Prostate gland (tissue), 2 donors: ENCODE measurements at regions not wholly inside any gene's neighbourhood (a gene's known extent, or its start where the extent isn't known, plus 50 kb on each side); places are given as distances from the start of the nearest gene placed in this dataset.

Experiments
- DNase-seq: peaks from one replicate; pipeline ENCODE4 v3.0.0-alpha.2; 2019; ENCODE audit warnings: low spot score
- H3K27ac ChIP-seq, 2 donors: fragments of 200-600 bp; sonication (generic); 2 replicates each; pipeline ENCODE4 v1.5.1; 2017 to 2019
- H3K27me3 ChIP-seq: fragments of 200-600 bp; sonication (generic); replicated peaks from 2 replicates; pipeline ENCODE4 v1.5.1; 2019; ENCODE audit not compliant: insufficient read depth
- H3K36me3 ChIP-seq, 2 donors: fragments of 200-600 bp; sonication (generic); 1 replicate in 1 of 2; 2 replicates in 1 of 2; pipeline versions ENCODE4 v1.5.1 to v1.8.1; 2017 to 2019
- H3K4me1 ChIP-seq: fragments of 200-600 bp; sonication (generic); replicated peaks from 2 replicates; pipeline ENCODE4 v1.5.1; 2019
- H3K4me3 ChIP-seq, 2 donors: fragments of 200-600 bp; sonication (generic); 2 replicates each; pipeline ENCODE4 v1.5.1; 2017 to 2019
- H3K9me3 ChIP-seq: fragments of 200-600 bp; sonication (generic); 2 replicates; pipeline ENCODE4 v1.5.1; 2017
- POLR2A ChIP-seq: fragments of 450-650 bp; IDR thresholded peaks from one replicate; pipeline ENCODE4 v1.6.1; 2016; ENCODE audit warnings: antibody characterized with exemption, mild to moderate bottlenecking
- POLR2AphosphoS5 ChIP-seq: sonication (generic); formaldehyde crosslinking; IDR thresholded peaks from one replicate; pipeline ENCODE4 v1.6.1; 2017; ENCODE audit warnings: antibody characterized with exemption
- WGBS: methylation state at CpG from one replicate; pipeline ENCODE4 v1.1.5; 2018; 5-methylcytosine and 5-hydroxymethylcytosine counted together
- intact Hi-C: fragments of 100-400 bp; cut with DNase I; formaldehyde crosslinking; loops from one replicate; pipeline ENCODE4 v1.14.2; 2022
- TF ChIP-seq, protein P1 (sequence below), 4 experiments: fragments of 200-600 bp in 2 of 4; fragments of 450-650 bp in 2 of 4; sonication (generic) in 2 of 4; IDR thresholded peaks; 1 replicate in 3 of 4; 2 replicates in 1 of 4; pipeline ENCODE4 v1.5.1; 2016 to 2019; ENCODE audit warnings: antibody characterized with exemption in 4 of 4, mild to moderate bottlenecking in 2 of 4, moderate library complexity in 2 of 4

DNA sequence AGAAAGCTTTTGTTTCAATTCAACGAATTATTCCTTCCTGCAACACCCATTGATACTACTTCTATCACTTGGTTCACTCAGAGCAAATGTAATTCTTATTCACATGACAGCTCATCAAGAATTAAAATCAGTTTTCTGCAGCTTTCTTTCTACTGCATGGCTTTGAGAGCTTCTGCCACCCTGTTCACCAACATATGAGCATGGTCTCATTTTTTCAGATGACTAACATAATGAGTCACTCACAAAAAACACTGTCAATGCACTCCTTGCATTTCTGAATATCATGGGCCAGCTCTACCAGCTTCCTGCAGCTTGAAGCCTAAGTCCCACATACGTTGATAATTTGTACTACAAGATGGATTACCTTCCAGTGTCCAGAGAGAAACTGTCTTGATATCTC is 342.9 kb downstream of the LRATD1 start:
- no peak for DNase-seq
- TF ChIP-seq POLR2AphosphoS5: no peak
- TF ChIP-seq, protein P1, sequence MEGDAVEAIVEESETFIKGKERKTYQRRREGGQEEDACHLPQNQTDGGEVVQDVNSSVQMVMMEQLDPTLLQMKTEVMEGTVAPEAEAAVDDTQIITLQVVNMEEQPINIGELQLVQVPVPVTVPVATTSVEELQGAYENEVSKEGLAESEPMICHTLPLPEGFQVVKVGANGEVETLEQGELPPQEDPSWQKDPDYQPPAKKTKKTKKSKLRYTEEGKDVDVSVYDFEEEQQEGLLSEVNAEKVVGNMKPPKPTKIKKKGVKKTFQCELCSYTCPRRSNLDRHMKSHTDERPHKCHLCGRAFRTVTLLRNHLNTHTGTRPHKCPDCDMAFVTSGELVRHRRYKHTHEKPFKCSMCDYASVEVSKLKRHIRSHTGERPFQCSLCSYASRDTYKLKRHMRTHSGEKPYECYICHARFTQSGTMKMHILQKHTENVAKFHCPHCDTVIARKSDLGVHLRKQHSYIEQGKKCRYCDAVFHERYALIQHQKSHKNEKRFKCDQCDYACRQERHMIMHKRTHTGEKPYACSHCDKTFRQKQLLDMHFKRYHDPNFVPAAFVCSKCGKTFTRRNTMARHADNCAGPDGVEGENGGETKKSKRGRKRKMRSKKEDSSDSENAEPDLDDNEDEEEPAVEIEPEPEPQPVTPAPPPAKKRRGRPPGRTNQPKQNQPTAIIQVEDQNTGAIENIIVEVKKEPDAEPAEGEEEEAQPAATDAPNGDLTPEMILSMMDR (IDR thresholded peaks at IDR 0.05): no peak
- no peak for TF ChIP-seq POLR2A
- Histone ChIP-seq H3K4me1 (no peaks in the 10 kb centered on the region), H3K27ac (no peak overlapping the region), H3K4me3 (no peak overlapping the region), H3K27me3 (no peaks in the 10 kb centered on the region), H3K36me3 (no peaks in the 10 kb centered on the region), H3K9me3 (no peaks in the 10 kb centered on the region)
- WGBS: 75% methylated on average over 2 of the region's 2 CpGs
- intact Hi-C loops: no loop called here

- H3K4me3 ChIP-seq: no peak overlapping the region
- no peak for TF ChIP-seq POLR2AphosphoS5
- no peak for TF ChIP-seq POLR2A
- TF ChIP-seq, protein P1 (IDR thresholded peaks at IDR 0.05): no peak
- no peak overlapping the region for H3K27ac ChIP-seq
- H3K36me3 ChIP-seq: no peaks in the 10 kb centered on the region
- WGBS: 0% methylated on average over 1 of the region's 1 CpG
- intact Hi-C loops: no loop called here
- no peaks in the 10 kb centered on the region for H3K9me3 ChIP-seq
- DNase-seq: no peak
- no peaks in the 10 kb centered on the region for H3K4me1 ChIP-seq
- H3K27me3 ChIP-seq: no peaks in the 10 kb centered on the region
Observed at GRCh38 chr2:14977021-14977420, 344.5 kb downstream of the LRATD1 start.

DNA sequence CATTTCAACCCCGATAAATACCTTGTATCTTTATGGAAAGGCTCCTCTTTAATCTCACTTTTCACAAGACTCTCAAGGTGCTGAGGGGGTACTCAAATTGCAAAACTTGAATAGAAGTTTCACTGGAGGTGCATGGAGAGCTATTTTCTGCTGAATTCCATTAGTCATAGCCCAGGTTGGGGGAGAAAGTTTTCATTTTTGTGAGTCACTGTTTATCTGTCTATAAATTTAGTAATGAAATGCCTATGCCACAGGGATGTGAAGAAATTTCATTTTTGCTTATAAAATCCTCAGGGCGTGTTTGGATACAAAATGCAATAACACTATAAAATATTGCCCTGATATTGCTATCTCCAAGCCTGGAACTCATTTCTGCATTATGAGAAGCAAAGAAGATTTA is 346.3 kb downstream of the LRATD1 start:
- no peak overlapping the region for H3K27ac ChIP-seq
- 28% methylated on average over 2 of the region's 2 CpGs for WGBS
- intact Hi-C loops: no loop called here
- H3K4me3 ChIP-seq: no peak overlapping the region
- H3K36me3 ChIP-seq: no peaks in the 10 kb centered on the region
- no peaks in the 10 kb centered on the region for H3K27me3 ChIP-seq
- no peaks in the 10 kb centered on the region for H3K4me1 ChIP-seq
- TF ChIP-seq POLR2AphosphoS5: no peak
- no peak for DNase-seq
- H3K9me3 ChIP-seq: no peaks in the 10 kb centered on the region

GRCh38 chr2:14982790-14983189 is 350.3 kb downstream of the LRATD1 start:
- no peaks in the 10 kb centered on the region for H3K27me3 ChIP-seq
- H3K9me3 ChIP-seq: no peaks in the 10 kb centered on the region
- no peak overlapping the region for H3K4me3 ChIP-seq
- no peaks in the 10 kb centered on the region for H3K4me1 ChIP-seq
- 81% methylated on average over 4 of the region's 4 CpGs for WGBS
- no peak for DNase-seq
- no peaks in the 10 kb centered on the region for H3K36me3 ChIP-seq
- no peak for TF ChIP-seq POLR2A
- TF ChIP-seq POLR2AphosphoS5: no peak
- TF ChIP-seq, protein P1 (IDR thresholded peaks at IDR 0.05): no peak
- H3K27ac ChIP-seq: no peak overlapping the region
- intact Hi-C loops: no loop called here

- no peak overlapping the region for H3K4me3 ChIP-seq
- intact Hi-C loops: no loop called here
- no peaks in the 10 kb centered on the region for H3K4me1 ChIP-seq
- no peak for DNase-seq
- H3K27ac ChIP-seq: no peak overlapping the region
- no peaks in the 10 kb centered on the region for H3K36me3 ChIP-seq
- H3K27me3 ChIP-seq: no peaks in the 10 kb centered on the region
- TF ChIP-seq, protein P1 (IDR thresholded peaks at IDR 0.05): no peak
- TF ChIP-seq POLR2A (no peak), POLR2AphosphoS5 (no peak)
- no peaks in the 10 kb centered on the region for H3K9me3 ChIP-seq
Observed at GRCh38 chr2:14988600-14988999, 356.1 kb downstream of the LRATD1 start.
